ENCODE measurements at regions not wholly inside any gene's neighbourhood (a gene's known extent, or its start where the extent isn't known, plus 50 kb on each side); places are given as distances from the start of the nearest gene placed in this dataset.

GRCh38 chr1:5765483-5765882 lies 226.7 kb downstream of the NPHP4 start:
- no peak overlapping the region for H3K27ac ChIP-seq
- in situ Hi-C loops (cut with MboI; ENCODE audit: low pct_ligation_motif_present in 1 of 4, low pct_unique_long_range_greater_than_20kb in 1 of 4, low sequenced_read_pairs in 3 of 4): no loop called here
- 22% methylated on average over 5 of the region's 5 CpGs; no CpG with 5 or more reads in 1 of the 2 donors for WGBS, 2 donors (ENCODE audit: low coverage in 1 of 2)
- no peaks in the 10 kb centered on the region for H3K9me3 ChIP-seq
- TF ChIP-seq POLR2AphosphoS5 (IDR thresholded peaks at IDR 0.05) (no peak), EP300 (IDR thresholded peaks at IDR 0.05; ENCODE audit: low read depth) (no peak), POLR2A (IDR thresholded peaks at IDR 0.05) (no peak)
- TF ChIP-seq, protein P1, sequence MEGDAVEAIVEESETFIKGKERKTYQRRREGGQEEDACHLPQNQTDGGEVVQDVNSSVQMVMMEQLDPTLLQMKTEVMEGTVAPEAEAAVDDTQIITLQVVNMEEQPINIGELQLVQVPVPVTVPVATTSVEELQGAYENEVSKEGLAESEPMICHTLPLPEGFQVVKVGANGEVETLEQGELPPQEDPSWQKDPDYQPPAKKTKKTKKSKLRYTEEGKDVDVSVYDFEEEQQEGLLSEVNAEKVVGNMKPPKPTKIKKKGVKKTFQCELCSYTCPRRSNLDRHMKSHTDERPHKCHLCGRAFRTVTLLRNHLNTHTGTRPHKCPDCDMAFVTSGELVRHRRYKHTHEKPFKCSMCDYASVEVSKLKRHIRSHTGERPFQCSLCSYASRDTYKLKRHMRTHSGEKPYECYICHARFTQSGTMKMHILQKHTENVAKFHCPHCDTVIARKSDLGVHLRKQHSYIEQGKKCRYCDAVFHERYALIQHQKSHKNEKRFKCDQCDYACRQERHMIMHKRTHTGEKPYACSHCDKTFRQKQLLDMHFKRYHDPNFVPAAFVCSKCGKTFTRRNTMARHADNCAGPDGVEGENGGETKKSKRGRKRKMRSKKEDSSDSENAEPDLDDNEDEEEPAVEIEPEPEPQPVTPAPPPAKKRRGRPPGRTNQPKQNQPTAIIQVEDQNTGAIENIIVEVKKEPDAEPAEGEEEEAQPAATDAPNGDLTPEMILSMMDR (IDR thresholded peaks at IDR 0.05): no peak
- intact Hi-C loops (cut with DNase I; ENCODE audit: low total_unique reads): no loop called here
- DNase-seq: no peak
- peaks cover 54% of the 10 kb centered on the region for H3K27me3 ChIP-seq
- H3K4me1 ChIP-seq: no peaks in the 10 kb centered on the region
- H3K4me3 ChIP-seq: no peak overlapping the region
- no peaks in the 10 kb centered on the region for H3K36me3 ChIP-seq

- no peak overlapping the region for H3K4me3 ChIP-seq
- H3K27ac ChIP-seq: no peak overlapping the region
- in situ Hi-C loops (cut with MboI; ENCODE audit: low pct_ligation_motif_present in 1 of 4, low pct_unique_long_range_greater_than_20kb in 1 of 4, low sequenced_read_pairs in 3 of 4) (no loop called here), intact Hi-C loops (cut with DNase I; ENCODE audit: low total_unique reads) (loop anchor here (5.0 kb wide), 1 partner anchor 1948 kb away; no protein-coding TSS in a partner anchor)
- H3K36me3 ChIP-seq: no peaks in the 10 kb centered on the region
- H3K9me3 ChIP-seq: no peaks in the 10 kb centered on the region
- WGBS, 2 donors (ENCODE audit: low coverage in 1 of 2): 82% methylated on average over 5 of the region's 10 CpGs; no CpG with 5 or more reads in 1 of the 2 donors
- TF ChIP-seq, protein P1 (IDR thresholded peaks at IDR 0.05): no peak
- TF ChIP-seq EP300 (IDR thresholded peaks at IDR 0.05; ENCODE audit: low read depth) (no peak), POLR2A (IDR thresholded peaks at IDR 0.05) (no peak), POLR2AphosphoS5 (IDR thresholded peaks at IDR 0.05) (no peak)
- H3K27me3 ChIP-seq: peaks cover 54% of the 10 kb centered on the region
- no peak for DNase-seq
- no peaks in the 10 kb centered on the region for H3K4me1 ChIP-seq
Observed at GRCh38 chr1:5764959-5765358, 227.3 kb downstream of the NPHP4 start.

GRCh38 chr1:5764464-5764863 lies 227.8 kb downstream of the NPHP4 start:
- intact Hi-C loops (cut with DNase I; ENCODE audit: low total_unique reads) (loop anchor here (5.0 kb wide), 1 partner anchor 1947 kb away; no protein-coding TSS in a partner anchor), in situ Hi-C loops (cut with MboI; ENCODE audit: low pct_ligation_motif_present in 1 of 4, low pct_unique_long_range_greater_than_20kb in 1 of 4, low sequenced_read_pairs in 3 of 4) (no loop called here)
- no peak overlapping the region for H3K4me3 ChIP-seq
- no peaks in the 10 kb centered on the region for H3K9me3 ChIP-seq
- WGBS, 2 donors (ENCODE audit: low coverage in 1 of 2): 42 to 57% methylated on average over 1 to 8 of the region's 8 CpGs
- H3K36me3 ChIP-seq: no peaks in the 10 kb centered on the region
- H3K27me3 ChIP-seq: peaks cover 54% of the 10 kb centered on the region
- H3K4me1 ChIP-seq: no peaks in the 10 kb centered on the region
- no peak for DNase-seq
- no peak overlapping the region for H3K27ac ChIP-seq
- no peak for TF ChIP-seq EP300 (IDR thresholded peaks at IDR 0.05; ENCODE audit: low read depth)
- no peak for TF ChIP-seq POLR2AphosphoS5 (IDR thresholded peaks at IDR 0.05)
- TF ChIP-seq, protein P1 (IDR thresholded peaks at IDR 0.05): no peak

- H3K27me3 ChIP-seq: peaks cover 50% of the 10 kb centered on the region
- H3K9me3 ChIP-seq: no peaks in the 10 kb centered on the region
- no peak for DNase-seq
- 75 to 78% methylated on average over 3 to 8 of the region's 8 CpGs for WGBS, 2 donors (ENCODE audit: low coverage in 1 of 2)
- no peak for TF ChIP-seq EP300 (IDR thresholded peaks at IDR 0.05; ENCODE audit: low read depth)
- TF ChIP-seq POLR2AphosphoS5 (IDR thresholded peaks at IDR 0.05): no peak
- TF ChIP-seq POLR2A (IDR thresholded peaks at IDR 0.05): no peak
- TF ChIP-seq, protein P1 (IDR thresholded peaks at IDR 0.05): no peak
- no peak overlapping the region for H3K27ac ChIP-seq
- H3K36me3 ChIP-seq: no peaks in the 10 kb centered on the region
- in situ Hi-C loops (cut with MboI; ENCODE audit: low pct_ligation_motif_present in 1 of 4, low pct_unique_long_range_greater_than_20kb in 1 of 4, low sequenced_read_pairs in 3 of 4) (no loop called here), intact Hi-C loops (cut with DNase I; ENCODE audit: low total_unique reads) (loop anchor here (5.0 kb wide), 1 partner anchor 1947 kb away; no protein-coding TSS in a partner anchor)
- no peak overlapping the region for H3K4me3 ChIP-seq
- H3K4me1 ChIP-seq: no peaks in the 10 kb centered on the region
Observed at GRCh38 chr1:5763696-5764370, 228.4 kb downstream of the NPHP4 start.
